ENCODE measurements at regions not wholly inside any gene's neighbourhood (a gene's known extent, or its start where the extent isn't known, plus 50 kb on each side); places are given as distances from the start of the nearest gene placed in this dataset.
"Not testable (repeated sequence)": the region's sequence is repeated elsewhere in the genome, so short reads cannot be mapped to it uniquely, and the experiment has no call there.

- TF ChIP-seq POLR2AphosphoS5 (IDR thresholded peaks at IDR 0.05; ENCODE audit: insufficient read depth in 1 of 2, low read depth in 1 of 2); POLR2A (IDR thresholded peaks at IDR 0.05): not testable (repeated sequence)
Measured at GRCh38 chr13:90893199-90893598, 454.3 kb upstream of the MIR17HG start.

Measured in vagina (tissue), 2 donors.